GM12874 (cell line): ENCODE measurements at regions not wholly inside any gene's neighbourhood (a gene's known extent, or its start where the extent isn't known, plus 50 kb on each side); places are given as distances from the start of the nearest gene placed in this dataset.

Source experiments
- TF ChIP-seq, protein P1 (sequence below): IDR thresholded peaks from 2 replicates; pipeline ENCODE4 v1.5.1; 2011; ENCODE audit warnings: low read depth, mild to moderate bottlenecking, control low read depth, low read length, moderate library complexity; ENCODE audit not compliant: insufficient read depth

DNA sequence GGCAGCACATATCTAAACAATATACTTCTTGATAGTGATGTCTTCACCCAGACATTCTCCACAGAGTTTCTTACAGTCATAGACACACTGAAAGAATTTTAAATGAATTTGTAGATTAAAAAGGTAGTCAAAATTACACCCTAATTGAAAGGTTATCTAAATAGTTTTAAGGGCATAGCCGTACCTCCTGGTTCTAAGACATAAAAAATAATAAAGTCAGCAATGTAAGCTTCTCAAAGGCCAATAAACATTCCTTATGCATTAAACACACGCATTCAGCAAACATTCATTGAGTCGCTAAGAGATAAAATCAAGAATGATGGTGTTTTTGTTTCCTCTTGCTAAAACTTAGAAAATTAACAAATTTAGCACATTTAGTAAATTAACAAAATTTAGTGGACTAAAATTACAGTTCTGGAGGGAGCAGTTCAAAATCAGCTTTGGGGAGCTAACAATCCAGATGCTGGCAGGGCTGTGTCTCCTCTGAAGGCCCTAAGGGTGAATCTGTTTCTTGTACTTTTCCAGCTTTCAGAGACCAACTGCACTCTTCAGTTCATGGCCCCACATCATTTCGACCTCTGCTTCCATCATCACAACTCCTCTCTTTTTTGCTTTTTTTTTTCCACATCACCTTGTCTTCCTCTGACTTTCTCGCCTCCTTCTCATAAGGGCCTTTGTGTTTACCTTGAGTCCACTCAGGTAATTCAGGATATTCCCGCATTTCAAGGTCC is 516.5 kb downstream of the DNAH5 start:
- TF ChIP-seq, protein P1, sequence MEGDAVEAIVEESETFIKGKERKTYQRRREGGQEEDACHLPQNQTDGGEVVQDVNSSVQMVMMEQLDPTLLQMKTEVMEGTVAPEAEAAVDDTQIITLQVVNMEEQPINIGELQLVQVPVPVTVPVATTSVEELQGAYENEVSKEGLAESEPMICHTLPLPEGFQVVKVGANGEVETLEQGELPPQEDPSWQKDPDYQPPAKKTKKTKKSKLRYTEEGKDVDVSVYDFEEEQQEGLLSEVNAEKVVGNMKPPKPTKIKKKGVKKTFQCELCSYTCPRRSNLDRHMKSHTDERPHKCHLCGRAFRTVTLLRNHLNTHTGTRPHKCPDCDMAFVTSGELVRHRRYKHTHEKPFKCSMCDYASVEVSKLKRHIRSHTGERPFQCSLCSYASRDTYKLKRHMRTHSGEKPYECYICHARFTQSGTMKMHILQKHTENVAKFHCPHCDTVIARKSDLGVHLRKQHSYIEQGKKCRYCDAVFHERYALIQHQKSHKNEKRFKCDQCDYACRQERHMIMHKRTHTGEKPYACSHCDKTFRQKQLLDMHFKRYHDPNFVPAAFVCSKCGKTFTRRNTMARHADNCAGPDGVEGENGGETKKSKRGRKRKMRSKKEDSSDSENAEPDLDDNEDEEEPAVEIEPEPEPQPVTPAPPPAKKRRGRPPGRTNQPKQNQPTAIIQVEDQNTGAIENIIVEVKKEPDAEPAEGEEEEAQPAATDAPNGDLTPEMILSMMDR: no peak

GRCh38 chr5:13412040-13412595 is 532.4 kb downstream of the DNAH5 start:
- TF ChIP-seq, protein P1: no peak

DNA sequence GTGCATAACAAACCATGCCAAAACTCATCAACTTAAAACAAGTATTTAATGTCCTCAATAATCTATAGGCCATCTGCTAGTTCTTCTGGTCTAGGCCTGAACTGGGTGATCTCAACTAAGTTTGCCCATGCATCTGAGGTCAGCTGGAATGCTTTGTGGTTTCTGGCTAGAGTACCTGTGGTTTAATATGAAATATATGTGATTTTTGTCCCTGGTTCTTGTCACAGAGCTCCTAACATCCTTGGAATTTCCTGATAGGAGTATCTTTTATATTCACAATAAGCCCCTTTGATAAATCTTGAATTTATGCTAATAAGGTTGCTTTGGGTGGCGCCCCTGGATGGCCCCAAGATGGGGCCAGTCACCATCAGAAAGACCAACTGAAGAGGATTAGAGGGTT is 535.9 kb downstream of the DNAH5 start:
- TF ChIP-seq, protein P1: no peak

DNA sequence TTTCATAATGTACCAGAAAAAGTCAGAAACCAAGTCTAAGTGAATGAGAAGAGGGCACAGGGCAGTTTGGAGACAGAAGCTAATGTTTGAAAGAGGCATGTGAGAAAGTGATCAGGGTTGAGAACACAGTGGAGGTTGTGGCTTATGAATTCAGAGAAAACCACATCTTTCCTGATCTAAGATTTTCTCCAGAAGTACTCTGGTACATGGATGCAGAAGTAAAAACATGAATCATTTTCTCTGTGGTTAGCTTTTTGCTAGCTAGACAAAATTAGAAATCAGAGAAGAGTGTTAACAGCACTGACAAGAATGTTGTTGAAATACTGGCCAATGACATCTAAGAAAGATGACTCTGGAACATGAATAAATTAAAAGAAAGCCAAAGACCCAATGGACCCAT is 541.1 kb downstream of the DNAH5 start:
- TF ChIP-seq, protein P1: no peak

- TF ChIP-seq, protein P1: no peak
These were observed 559.4 kb downstream of the DNAH5 start for GRCh38 chr5:13385066-13385465.

- TF ChIP-seq, protein P1: no peak
These were observed 562.3 kb downstream of the DNAH5 start for GRCh38 chr5:13382232-13382631.

- TF ChIP-seq, protein P1: no peak
These were observed 566.4 kb downstream of the DNAH5 start for GRCh38 chr5:13378091-13378490.
